Neural progenitor cell (in vitro differentiated cells): ENCODE measurements at regions not wholly inside any gene's neighbourhood (a gene's known extent, or its start where the extent isn't known, plus 50 kb on each side); places are given as distances from the start of the nearest gene placed in this dataset.

Source experiments
- CTCF ChIP-seq: fragments of 200-600 bp; sonication (generic); IDR thresholded peaks from 2 replicates; pipeline ENCODE4 v1.5.1; 2017; ENCODE audit warnings: antibody characterized with exemption, mild to moderate bottlenecking
- EZH2phosphoT487 ChIP-seq: fragments of 200-600 bp; sonication (generic); IDR thresholded peaks from 2 replicates; pipeline ENCODE4 v1.6.1; 2017; ENCODE audit warnings: antibody characterized with exemption

GRCh38 chr3:78091478-78092119, 1051.7 kb downstream of the ROBO2 start:
- TF ChIP-seq CTCF (no peak), EZH2phosphoT487 (no peak)
